HG02798 (cell line): ENCODE measurements at regions not wholly inside any gene's neighbourhood (a gene's known extent, or its start where the extent isn't known, plus 50 kb on each side); places are given as distances from the start of the nearest gene placed in this dataset.

Source experiments
- ATAC-seq: cut with Tn5 transposase; IDR thresholded peaks from one replicate; pipeline ENCODE4 v1.9.1; 2021; ENCODE audit warnings: mild to moderate bottlenecking; ENCODE audit not compliant: unreplicated experiment, poor library complexity

GRCh38 chr11:59263225-59263894 is 50.6 kb upstream of the MPEG1 start:
- no peak for ATAC-seq
